Type B pancreatic cell (in vitro differentiated cells): ENCODE measurements at regions not wholly inside any gene's neighbourhood (a gene's known extent, or its start where the extent isn't known, plus 50 kb on each side); places are given as distances from the start of the nearest gene placed in this dataset.

Experiments used
- DNase-seq: peaks from one replicate; pipeline ENCODE4 v3.0.0; 2021; ENCODE audit warnings: mixed read lengths; ENCODE audit not compliant: unreplicated experiment; ENCODE audit errors: extremely low spot score
- H3K27ac Mint-ChIP-seq: 2 replicates; pipeline ENCODE4 v1.8.0; 2021; ENCODE audit warnings: mild to moderate bottlenecking, mixed read lengths
- H3K27me3 Mint-ChIP-seq: 2 replicates; pipeline ENCODE4 v1.8.0; 2021; ENCODE audit warnings: mixed read lengths
- H3K36me3 Mint-ChIP-seq: 2 replicates; pipeline ENCODE4 v1.8.0; 2021; ENCODE audit warnings: mixed read lengths
- H3K4me1 Mint-ChIP-seq: one replicate; pipeline ENCODE4 v1.8.0; 2021; ENCODE audit warnings: mixed read lengths; ENCODE audit not compliant: unreplicated experiment
- H3K4me3 Mint-ChIP-seq: 2 replicates; pipeline ENCODE4 v1.8.0; 2021; ENCODE audit warnings: mild to moderate bottlenecking, mixed read lengths
- H3K9me3 Mint-ChIP-seq: 2 replicates; pipeline ENCODE4 v1.8.0; 2021; ENCODE audit warnings: mixed read lengths
- TF ChIP-seq, protein P1 (sequence below): fragments of 200-600 bp; sonication (generic); conservative IDR thresholded peaks from 2 replicates; pipeline ENCODE4 v1.5.0; 2021; ENCODE audit warnings: antibody characterized with exemption, mild to moderate bottlenecking

DNA sequence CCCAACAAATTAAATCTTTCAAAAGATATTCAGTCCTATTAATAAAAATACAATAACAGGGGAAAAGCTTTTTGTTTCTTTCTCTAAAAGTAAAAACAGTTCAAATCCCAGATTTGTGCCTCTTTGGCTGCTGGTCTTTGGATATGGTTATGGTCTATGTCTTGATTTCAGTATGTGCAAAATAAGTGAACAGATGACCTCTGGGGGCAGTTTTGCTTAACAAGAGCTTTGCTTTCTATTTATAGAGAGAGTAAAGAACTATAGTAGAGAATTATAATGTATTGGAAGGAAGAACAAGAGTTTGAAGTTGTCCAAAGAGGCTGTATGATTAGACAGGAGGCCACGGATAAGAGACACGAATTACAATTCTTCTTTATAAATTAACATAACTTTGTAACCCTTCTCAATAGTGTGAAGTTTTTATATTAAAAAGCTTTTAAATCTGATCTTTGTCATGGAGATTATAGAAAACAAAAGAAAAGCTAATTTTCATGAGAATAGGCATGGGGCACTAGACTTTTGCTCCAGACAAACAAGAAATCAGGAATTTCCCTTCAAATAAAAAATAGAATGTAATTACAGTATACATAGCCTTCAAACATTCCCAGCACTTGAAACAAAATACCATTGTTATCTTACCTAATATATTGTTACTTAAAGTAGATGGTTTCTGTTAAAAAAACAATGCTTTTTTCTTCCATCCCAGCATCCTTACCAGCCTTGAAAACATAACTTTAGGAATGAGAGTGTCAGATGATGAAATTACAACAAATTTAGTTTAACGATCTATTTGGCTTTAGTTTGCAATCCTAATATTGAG, 432.7 kb upstream of the ARHGEF26 start:
- H3K4me3 Mint-ChIP-seq = no peak overlapping the region
- TF ChIP-seq, protein P1, sequence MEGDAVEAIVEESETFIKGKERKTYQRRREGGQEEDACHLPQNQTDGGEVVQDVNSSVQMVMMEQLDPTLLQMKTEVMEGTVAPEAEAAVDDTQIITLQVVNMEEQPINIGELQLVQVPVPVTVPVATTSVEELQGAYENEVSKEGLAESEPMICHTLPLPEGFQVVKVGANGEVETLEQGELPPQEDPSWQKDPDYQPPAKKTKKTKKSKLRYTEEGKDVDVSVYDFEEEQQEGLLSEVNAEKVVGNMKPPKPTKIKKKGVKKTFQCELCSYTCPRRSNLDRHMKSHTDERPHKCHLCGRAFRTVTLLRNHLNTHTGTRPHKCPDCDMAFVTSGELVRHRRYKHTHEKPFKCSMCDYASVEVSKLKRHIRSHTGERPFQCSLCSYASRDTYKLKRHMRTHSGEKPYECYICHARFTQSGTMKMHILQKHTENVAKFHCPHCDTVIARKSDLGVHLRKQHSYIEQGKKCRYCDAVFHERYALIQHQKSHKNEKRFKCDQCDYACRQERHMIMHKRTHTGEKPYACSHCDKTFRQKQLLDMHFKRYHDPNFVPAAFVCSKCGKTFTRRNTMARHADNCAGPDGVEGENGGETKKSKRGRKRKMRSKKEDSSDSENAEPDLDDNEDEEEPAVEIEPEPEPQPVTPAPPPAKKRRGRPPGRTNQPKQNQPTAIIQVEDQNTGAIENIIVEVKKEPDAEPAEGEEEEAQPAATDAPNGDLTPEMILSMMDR = no peak
- DNase-seq = no peak
- H3K9me3 Mint-ChIP-seq = no peaks in the 10 kb centered on the region
- no peaks in the 10 kb centered on the region for H3K36me3 Mint-ChIP-seq
- no peaks in the 10 kb centered on the region for H3K4me1 Mint-ChIP-seq
- H3K27me3 Mint-ChIP-seq = no peaks in the 10 kb centered on the region
- no peak overlapping the region for H3K27ac Mint-ChIP-seq

DNA sequence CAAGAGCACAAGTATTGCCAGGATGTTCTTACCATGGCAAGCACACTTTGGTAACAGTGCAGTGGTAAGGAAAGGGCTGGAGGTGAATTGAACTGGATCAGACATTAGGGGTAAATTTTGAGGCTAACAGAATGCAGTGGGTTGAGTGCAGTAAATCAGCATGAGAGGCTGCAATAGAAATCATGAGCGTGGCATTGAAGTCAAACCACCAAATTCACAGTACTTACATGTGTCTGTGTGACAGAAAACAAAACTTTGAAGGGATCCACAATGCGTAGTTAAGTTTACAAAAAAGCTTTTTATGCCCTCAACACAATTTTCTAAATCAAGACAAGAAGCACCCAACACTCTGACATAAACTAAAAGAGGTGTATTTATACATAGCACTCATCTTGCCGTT, 428.0 kb upstream of the ARHGEF26 start:
- Mint-ChIP-seq H3K4me1 (no peaks in the 10 kb centered on the region), H3K27ac (no peak overlapping the region), H3K27me3 (no peaks in the 10 kb centered on the region), H3K4me3 (no peak overlapping the region), H3K9me3 (no peaks in the 10 kb centered on the region), H3K36me3 (no peaks in the 10 kb centered on the region)
- DNase-seq = no peak
- TF ChIP-seq, protein P1 = no peak

GRCh38 chr3:153702106-153702505, 419.1 kb upstream of the ARHGEF26 start:
- no peaks in the 10 kb centered on the region for H3K27me3 Mint-ChIP-seq
- H3K4me3 Mint-ChIP-seq = no peak overlapping the region
- DNase-seq = no peak
- no peaks in the 10 kb centered on the region for H3K9me3 Mint-ChIP-seq
- no peaks in the 10 kb centered on the region for H3K36me3 Mint-ChIP-seq
- H3K27ac Mint-ChIP-seq = no peak overlapping the region
- TF ChIP-seq, protein P1 = no peak
- H3K4me1 Mint-ChIP-seq = no peaks in the 10 kb centered on the region

DNA sequence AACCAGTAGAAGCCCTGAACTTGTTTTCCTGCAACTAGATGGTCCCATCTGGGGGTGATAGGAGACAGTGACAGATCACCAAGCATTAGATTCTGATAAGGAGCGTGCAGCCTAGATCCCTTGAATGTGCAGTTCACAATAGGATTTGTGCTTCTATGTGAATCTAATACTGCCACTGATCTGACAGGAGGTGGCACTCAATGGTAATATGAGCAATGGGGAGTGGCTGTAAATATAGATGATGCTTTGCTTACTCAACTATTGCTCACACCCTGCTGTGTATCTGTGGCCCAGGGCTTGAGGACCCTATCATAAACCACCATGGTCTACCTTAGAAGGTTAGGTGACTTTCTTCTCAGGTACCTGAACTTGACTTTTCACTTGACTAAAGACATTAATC, 417.1 kb upstream of the ARHGEF26 start:
- H3K4me3 Mint-ChIP-seq = no peak overlapping the region
- DNase-seq = no peak
- TF ChIP-seq, protein P1 = no peak
- no peaks in the 10 kb centered on the region for H3K9me3 Mint-ChIP-seq
- no peaks in the 10 kb centered on the region for H3K4me1 Mint-ChIP-seq
- H3K36me3 Mint-ChIP-seq = no peaks in the 10 kb centered on the region
- no peak overlapping the region for H3K27ac Mint-ChIP-seq
- H3K27me3 Mint-ChIP-seq = no peaks in the 10 kb centered on the region

DNA sequence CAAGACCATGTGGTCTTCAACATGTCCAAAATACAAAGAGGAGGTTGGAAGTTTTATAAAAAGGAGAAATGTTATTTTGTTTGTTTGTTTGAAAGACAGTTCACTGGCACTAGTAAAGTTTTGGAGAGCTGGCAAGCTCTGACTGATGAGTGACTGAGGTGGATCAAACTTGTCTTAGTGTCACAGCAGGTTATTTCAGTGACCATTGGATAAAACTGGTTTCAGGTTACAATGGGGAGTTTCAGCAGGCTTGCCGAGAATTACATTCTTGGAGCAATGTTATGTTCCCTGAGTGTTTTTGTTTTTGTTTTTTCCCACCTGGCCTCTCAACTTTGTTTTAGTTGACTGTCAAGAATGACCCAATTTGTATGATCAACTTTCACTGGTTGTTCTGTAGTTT, 414.5 kb upstream of the ARHGEF26 start:
- Mint-ChIP-seq H3K4me1 (no peaks in the 10 kb centered on the region), H3K27ac (no peak overlapping the region), H3K9me3 (no peaks in the 10 kb centered on the region), H3K36me3 (no peaks in the 10 kb centered on the region), H3K27me3 (no peaks in the 10 kb centered on the region), H3K4me3 (no peak overlapping the region)
- DNase-seq = no peak
- TF ChIP-seq, protein P1 = no peak
